Omental fat pad (tissue), 3 donors: ENCODE measurements at regions not wholly inside any gene's neighbourhood (a gene's known extent, or its start where the extent isn't known, plus 50 kb on each side); places are given as distances from the start of the nearest gene placed in this dataset.

ENCODE experiments used
- ATAC-seq: fragments of 150-250 bp; one replicate; pipeline ENCODE4 v1.9.1; 2016; ENCODE audit warnings: mild to moderate bottlenecking, moderate library complexity; ENCODE audit not compliant: low FRiP score
- DNase-seq: peaks from one replicate; pipeline ENCODE4 v3.0.0-alpha.2; 2019; ENCODE audit warnings: low spot score
- TF ChIP-seq, protein P1 (sequence below), 3 donors: fragments of 450-650 bp; IDR thresholded peaks; one replicate each; pipeline ENCODE4 v1.5.1; 2016 to 2017; ENCODE audit warnings: antibody characterized with exemption in 3 of 3, mild to moderate bottlenecking in 3 of 3, moderate library complexity in 2 of 3

DNA sequence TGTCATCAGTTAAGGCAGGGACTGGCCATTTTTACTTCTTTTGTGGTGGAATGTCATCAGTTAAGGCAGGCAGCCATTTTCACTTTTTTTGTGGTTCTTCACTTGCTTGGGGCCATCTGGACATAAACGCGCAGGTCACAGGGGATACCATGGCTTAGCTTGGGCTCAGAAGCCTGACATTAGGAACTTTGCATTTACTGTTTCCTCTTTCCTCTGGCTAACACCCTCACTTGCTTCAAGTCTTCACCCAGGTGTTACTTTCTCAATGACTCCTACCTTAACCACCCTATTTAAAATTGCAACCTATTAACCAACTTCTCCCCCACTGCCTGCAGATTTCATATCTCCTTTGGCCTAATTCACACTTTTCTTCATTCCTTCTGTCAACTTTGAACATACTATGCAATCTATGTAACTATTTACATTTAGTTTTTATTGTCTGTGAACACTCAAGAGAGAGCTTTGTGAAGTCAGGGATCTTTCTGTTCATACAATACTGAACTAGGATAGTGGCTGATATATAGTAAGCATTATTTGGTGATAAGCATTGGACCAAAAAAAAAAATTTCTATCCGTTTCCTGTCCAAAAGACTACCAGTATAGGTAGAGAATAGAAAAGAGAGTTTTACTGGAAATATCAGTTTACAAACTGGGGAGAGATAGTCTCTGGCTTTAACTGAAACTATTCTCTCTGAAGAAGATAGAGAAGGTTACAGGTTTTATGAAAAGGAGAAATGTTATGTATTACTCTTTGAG lies 600.1 kb upstream of the ZNF804A start:
- ATAC-seq (no peak), DNase-seq (no peak)
- TF ChIP-seq, protein P1, sequence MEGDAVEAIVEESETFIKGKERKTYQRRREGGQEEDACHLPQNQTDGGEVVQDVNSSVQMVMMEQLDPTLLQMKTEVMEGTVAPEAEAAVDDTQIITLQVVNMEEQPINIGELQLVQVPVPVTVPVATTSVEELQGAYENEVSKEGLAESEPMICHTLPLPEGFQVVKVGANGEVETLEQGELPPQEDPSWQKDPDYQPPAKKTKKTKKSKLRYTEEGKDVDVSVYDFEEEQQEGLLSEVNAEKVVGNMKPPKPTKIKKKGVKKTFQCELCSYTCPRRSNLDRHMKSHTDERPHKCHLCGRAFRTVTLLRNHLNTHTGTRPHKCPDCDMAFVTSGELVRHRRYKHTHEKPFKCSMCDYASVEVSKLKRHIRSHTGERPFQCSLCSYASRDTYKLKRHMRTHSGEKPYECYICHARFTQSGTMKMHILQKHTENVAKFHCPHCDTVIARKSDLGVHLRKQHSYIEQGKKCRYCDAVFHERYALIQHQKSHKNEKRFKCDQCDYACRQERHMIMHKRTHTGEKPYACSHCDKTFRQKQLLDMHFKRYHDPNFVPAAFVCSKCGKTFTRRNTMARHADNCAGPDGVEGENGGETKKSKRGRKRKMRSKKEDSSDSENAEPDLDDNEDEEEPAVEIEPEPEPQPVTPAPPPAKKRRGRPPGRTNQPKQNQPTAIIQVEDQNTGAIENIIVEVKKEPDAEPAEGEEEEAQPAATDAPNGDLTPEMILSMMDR (IDR thresholded peaks at IDR 0.05), result no peak

DNA sequence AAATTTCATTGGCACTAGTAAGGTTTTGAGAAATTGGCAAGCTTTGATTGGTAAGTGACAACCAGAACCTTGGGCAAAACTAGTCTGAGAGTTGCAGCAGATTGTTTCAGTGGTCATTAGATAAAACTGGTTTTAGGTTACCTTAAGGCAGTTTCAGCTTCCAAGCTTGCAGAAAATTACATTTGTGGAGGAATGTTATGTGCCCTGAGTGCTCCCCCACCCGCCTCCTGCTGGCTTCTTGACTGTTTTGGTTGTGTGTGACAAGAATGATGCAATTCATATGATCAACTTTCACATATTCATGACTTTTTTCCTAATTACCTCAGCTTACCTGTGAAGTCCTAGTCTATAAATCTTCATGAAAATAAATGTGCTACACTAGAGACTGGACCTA lies 599.5 kb upstream of the ZNF804A start:
- TF ChIP-seq, protein P1 (IDR thresholded peaks at IDR 0.05), result no peak
- ATAC-seq (no peak), DNase-seq (no peak)

DNA sequence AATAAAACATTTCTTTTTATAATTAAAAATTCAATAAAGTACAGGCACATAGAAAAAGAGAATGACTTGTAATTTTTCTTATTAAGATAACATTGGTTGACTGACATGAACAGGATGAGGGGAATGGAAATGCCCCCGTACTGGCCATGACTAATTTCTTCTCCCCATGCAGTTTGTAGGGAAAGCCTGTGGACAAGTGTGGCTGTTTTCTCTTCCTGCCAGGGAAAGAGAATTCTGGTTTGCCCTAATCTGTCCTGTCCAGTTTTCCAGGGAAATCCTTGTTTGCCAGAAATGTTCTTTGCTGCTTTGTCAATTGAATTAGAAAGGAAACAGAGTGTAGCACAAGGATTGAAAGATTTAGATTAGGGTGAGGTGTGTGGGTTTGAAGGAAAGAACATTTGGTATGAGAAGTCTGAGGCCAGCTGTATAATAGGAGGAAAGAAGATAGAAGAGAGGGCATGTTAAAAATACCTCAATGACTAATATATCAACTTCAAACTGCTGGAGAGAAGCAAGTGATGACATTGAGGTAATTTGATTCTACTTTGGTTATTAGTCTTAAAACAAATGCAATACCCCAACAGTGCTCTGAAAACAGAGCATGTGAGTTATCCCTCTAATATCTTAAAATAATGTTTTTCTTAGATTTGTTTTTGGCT lies 593.9 kb upstream of the ZNF804A start:
- TF ChIP-seq, protein P1 (IDR thresholded peaks at IDR 0.05), result no peak
- DNase-seq (no peak), ATAC-seq (no peak)

DNA sequence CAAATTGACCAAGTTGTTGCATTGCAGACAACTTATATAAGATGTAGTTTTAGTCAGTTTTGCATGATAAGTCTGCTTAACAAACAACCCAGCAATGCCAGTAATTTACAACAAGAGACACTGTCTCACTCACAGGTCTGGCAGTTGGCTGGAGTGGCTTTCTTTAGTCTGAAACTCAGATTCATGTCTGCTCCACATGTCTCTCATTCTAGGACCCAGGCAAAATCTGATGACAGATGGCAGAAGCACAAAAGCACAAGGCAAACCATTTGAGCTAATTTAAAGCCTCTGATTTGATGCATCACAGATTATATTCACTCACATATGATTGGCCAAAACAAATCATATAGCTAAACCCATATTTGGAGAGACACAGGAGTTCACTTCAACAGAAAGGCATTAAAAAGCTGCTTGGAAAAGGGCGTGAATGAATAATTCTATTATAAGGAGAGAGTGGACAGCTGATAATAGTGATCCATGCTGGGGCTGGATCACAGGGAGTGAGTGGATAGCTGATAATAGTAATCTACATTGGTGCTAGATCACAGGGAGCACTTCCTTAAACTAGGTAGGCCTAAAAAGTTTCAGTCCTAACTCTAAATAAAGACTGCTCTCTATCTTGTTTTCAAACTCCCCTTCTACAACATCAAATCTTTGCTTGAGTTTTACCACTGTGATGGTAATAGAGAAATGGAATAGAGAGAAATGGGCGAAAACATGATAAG lies 593.2 kb upstream of the ZNF804A start:
- DNase-seq, result no peak
- TF ChIP-seq, protein P1 (IDR thresholded peaks at IDR 0.05), result no peak
- ATAC-seq, result no peak

DNA sequence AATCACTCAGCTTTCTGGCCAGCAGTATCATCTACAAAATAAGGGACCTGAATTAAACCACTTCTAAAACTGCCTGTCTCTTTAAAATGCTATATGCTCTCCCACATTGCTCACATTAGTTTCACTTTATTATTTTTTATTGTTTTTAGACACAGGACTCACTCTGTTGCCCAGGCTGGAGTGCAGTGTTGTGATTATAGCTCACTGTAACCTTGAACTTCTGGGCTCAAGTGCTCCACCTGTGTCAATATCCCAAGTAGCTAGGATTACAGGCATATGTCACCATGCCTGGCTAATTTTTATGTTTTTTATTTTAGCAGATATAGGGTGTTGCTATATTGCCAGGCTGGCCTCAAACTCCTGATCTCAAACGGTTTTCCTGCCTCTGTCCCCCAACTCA lies 591.3 kb upstream of the ZNF804A start:
- no peak for ATAC-seq
- TF ChIP-seq, protein P1 (IDR thresholded peaks at IDR 0.05), result no peak
- DNase-seq, result no peak

DNA sequence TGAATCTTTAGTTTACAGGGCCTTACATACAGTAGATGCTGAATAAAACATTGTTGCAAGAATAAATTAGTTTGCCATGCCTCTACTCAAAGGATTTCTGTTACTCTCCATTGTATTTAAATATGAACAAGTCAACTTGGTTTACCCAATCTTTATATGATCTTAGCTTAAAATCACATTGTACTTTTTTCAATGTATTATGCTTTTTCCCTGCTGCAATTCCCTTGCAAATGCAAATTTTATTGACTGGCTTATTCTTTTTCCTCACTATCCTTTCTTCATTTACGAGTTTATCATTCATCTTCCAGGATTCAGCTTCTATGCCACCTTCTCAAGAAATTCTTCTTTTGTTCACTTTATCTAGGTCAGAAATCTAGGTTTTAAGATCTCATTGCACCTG lies 571.4 kb upstream of the ZNF804A start:
- no peak for DNase-seq
- no peak for ATAC-seq

More for the DNA sequence above, 571.4 kb upstream of the ZNF804A start:
- TF ChIP-seq, protein P1 (IDR thresholded peaks at IDR 0.05), result no peak
